ENCODE measurements at regions not wholly inside any gene's neighbourhood (a gene's known extent, or its start where the extent isn't known, plus 50 kb on each side); places are given as distances from the start of the nearest gene placed in this dataset.
A peak's percentile ranks its signal among the peaks of the same experiment; 100 is the strongest.

DNA sequence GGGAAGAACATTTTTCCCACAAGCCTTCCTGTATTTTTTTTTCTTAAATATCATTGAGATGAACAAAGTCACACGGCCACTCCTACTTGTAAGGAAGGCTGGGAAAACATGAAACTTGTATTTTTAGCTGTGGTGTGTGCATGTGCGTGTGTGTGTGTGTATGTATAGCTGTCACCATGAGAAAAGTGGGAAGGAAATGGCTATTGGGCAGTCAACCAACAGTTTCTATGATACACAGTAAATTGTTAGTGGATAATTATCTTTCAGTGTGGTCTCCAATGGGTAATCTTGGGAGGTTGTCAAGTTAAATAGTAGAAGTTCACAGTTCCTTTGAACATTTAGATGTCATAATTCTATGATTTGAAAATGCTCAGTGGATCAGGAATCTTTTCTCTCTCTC is 132.7 kb upstream of the USP24 start:
- H3K4me3 ChIP-seq (ENCODE audit: low read depth, low read length) = no peak overlapping the region
- no peak for TF ChIP-seq CTCF (IDR thresholded peaks at IDR 0.05; ENCODE audit: insufficient read depth, low read depth, low read length, missing control alignments)
- DNase-seq (ENCODE audit: low read depth) = no peak

DNA sequence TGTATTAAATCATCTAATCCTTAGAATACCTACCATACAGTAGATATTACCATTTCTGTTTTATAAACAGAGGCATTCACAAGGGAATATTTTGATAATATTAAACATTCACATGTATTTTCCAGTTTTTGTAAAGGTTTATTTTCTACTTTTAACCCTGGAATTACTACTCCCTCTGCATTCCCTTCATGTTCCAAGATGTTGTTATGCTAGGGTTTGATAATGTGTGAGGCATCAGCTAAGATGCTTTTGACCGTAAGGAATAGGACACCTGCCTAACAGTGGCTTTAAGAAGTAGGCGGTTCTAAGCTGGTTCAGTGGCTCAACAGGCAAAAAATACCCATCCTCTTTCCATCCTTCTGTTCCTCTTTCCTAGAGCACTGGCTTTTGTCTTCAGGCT is 131.9 kb upstream of the USP24 start:
- no peak overlapping the region for H3K4me3 ChIP-seq (ENCODE audit: low read depth, low read length)
- DNase-seq (ENCODE audit: low read depth) = no peak
- no peak for TF ChIP-seq CTCF (IDR thresholded peaks at IDR 0.05; ENCODE audit: insufficient read depth, low read depth, low read length, missing control alignments)

DNA sequence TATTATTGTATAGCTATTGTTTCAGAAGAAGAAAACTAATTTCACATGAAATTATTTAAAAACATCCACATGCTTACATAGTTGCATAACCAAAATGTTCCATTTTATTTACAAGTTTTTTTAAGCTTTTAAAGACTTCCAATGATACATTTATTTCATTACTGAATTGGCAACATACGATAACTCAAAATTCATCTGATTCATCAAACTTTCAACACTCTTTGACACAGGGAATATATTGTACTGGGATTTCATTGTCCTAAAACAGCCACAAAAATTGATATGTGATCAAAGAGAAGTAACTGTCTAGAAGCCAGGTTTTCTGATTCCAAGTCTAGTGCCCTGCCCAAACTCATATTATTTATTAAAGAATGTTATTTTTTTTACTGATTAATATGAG is 131.4 kb upstream of the USP24 start:
- no peak for TF ChIP-seq CTCF (IDR thresholded peaks at IDR 0.05; ENCODE audit: insufficient read depth, low read depth, low read length, missing control alignments)
- no peak for DNase-seq (ENCODE audit: low read depth)
- no peak overlapping the region for H3K4me3 ChIP-seq (ENCODE audit: low read depth, low read length)

- TF ChIP-seq CTCF (IDR thresholded peaks at IDR 0.05; ENCODE audit: insufficient read depth, low read depth, low read length, missing control alignments) = no peak
- no peak overlapping the region for H3K4me3 ChIP-seq (ENCODE audit: low read depth, low read length)
- no peak for DNase-seq (ENCODE audit: low read depth)
Observed at GRCh38 chr1:55339681-55340080, 124.5 kb upstream of the USP24 start.

GRCh38 chr1:55338448-55338820 is 123.3 kb upstream of the USP24 start:
- no peak overlapping the region for H3K4me3 ChIP-seq (ENCODE audit: low read depth, low read length)
- no peak for TF ChIP-seq CTCF (IDR thresholded peaks at IDR 0.05; ENCODE audit: insufficient read depth, low read depth, low read length, missing control alignments)
- peak; percentile 6 for DNase-seq (ENCODE audit: low read depth)

DNA sequence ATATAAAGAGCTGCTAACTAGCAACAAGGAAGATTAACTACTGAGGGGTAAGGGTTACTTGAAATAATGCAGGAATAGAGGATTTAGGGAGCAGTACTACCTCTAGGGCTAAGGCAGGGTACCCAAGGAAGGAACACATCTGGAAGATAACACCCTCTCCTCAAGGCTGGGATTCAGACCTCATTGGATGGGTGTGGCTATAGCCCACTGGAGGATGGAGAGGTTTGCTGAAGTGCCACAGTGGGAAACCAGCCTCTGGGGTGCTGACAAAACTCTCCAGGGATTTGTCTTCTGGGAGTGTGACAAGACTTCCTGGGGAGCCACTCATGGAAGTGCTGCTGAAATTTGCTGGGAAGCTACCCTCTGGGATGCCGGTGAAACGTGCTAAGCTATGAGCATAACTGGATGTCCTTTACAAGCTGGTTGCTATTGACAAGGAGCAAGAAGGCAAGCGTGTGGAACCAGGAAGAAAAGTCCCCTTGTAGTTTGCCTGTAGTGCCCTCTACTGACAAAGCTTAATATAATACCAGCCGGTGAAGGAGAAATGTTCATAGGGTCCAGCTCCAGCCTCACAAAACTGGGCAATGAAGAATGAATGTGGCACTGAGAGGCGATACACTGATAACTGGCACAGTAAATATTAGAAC is 122.8 kb upstream of the USP24 start:
- peak; percentile 62 for TF ChIP-seq CTCF (IDR thresholded peaks at IDR 0.05; ENCODE audit: insufficient read depth, low read depth, low read length, missing control alignments)
- peak; percentile 69 for DNase-seq (ENCODE audit: low read depth)

DNA sequence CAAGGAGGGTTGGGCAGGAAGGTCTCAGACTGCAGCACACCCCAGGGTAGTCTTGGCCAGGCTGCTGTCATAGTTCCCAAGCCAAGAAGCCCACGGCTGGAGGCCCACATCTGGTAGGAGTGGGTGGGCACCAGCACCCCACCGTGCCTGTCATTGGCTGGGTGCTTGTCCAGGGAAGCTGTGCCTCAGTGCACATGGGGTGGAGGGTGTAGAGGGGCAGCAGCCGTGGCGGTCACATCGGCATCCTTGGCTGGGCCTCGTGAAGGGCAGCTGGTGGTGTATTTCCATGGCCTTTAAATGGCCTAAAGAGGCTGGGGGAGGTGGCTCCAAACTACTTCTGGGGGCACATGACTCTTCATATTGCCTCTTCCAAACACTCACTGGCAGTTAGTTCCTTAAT is 119.6 kb upstream of the USP24 start:
- no peak overlapping the region for H3K4me3 ChIP-seq (ENCODE audit: low read depth, low read length)
- TF ChIP-seq CTCF (IDR thresholded peaks at IDR 0.05; ENCODE audit: insufficient read depth, low read depth, low read length, missing control alignments) = no peak
- DNase-seq (ENCODE audit: low read depth) = no peak

More for the DNA sequence above, 122.8 kb upstream of the USP24 start:
- H3K4me3 ChIP-seq (ENCODE audit: low read depth, low read length) = no peak overlapping the region
